ENCODE measurements at regions not wholly inside any gene's neighbourhood (a gene's known extent, or its start where the extent isn't known, plus 50 kb on each side); places are given as distances from the start of the nearest gene placed in this dataset.
"Not testable (repeated sequence)": the region's sequence is repeated elsewhere in the genome, so short reads cannot be mapped to it uniquely, and the experiment has no call there.

DNA sequence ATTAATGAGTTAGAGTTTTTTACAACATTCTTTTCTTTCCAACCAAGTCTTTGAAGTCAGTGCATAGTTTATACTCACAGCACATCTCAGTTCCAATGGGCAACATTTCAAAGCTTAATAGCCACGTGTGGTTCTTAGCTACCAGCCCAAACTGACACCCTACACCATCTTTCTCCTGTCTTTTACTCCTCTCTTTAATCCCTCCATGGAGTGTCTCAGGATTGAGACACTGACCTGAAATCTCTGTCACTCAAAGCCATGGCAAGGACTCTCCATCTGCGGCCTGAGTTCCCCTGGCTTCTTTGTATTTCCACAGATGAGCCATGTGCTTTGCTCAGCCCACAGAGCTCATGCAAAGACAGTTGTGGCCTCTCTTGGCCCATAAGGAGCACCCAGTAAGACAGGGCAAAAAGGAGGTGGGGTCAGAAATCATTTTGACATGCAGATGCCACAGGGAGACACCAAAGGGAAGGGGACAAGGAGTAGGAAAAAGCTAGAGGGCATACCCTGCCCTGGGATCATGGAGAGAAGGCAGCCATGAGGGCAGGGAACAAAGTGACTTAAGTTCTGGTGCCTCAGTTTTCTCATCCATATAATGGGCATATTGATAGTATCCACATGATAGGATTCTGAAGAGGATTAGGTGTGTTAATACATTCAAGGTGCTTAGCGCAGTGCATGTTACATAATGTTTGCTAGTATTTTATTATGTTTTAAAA lies 493.6 kb upstream of the PROK2 start:
- ATAC-seq (no peak), DNase-seq (no peak)

DNA sequence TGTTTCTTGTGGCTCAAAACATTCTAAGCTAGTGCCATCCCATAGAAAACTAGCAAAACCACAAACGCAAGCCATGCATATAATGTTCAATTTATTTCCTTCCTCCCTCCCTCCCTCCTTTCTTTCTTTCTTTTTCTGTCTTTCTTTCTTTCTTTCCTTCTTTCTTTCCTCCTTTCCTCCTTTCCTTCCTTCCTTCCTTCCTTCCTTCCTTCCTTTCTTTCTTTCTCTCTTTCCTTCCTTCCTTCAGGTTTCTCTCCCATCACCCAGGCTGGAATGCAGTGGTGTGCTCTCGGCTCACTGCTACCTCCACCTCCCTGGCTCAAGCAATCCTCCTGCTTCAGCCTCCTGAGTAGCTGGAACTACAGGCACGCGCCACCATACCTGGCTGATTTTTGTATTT lies 492.8 kb upstream of the PROK2 start:
- ATAC-seq, result no peak
- DNase-seq, result no peak

GRCh38 chr3:72276806-72277205 lies 491.9 kb upstream of the PROK2 start:
- ATAC-seq, result no peak

GRCh38 chr3:72275331-72275751 lies 490.4 kb upstream of the PROK2 start:
- DNase-seq, result no peak
- no peak for ATAC-seq

More at GRCh38 chr3:72276806-72277205, 491.9 kb upstream of the PROK2 start:
- DNase-seq, result no peak

GRCh38 chr3:72274493-72275330 lies 489.8 kb upstream of the PROK2 start:
- DNase-seq, result no peak
- peak; percentile 42 for ATAC-seq

- DNase-seq, result no peak
- ATAC-seq, result no peak
Observed at GRCh38 chr3:72273615-72274014, 488.7 kb upstream of the PROK2 start.

DNA sequence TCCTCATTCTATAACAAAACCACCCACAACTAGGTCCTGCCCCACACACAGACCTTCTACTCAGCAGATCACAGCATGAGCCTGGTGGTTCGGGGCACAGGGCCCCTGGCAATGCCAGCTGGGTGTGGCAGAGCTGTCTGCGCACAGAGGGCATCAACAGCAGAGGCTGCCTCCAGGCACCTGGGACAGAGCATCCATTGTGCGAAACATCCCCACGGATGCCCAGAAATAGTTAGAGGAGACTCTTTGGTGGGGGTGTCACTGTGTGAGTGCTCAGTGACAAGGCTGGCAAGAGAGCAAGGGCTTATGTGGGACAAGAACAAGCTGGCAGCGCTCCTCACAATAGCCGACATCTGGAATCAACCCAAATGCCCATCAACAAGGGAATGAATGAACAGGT lies 487.4 kb upstream of the PROK2 start:
- ATAC-seq (no peak), DNase-seq (no peak)

GRCh38 chr3:72271923-72272322 lies 487.0 kb upstream of the PROK2 start:
- no peak for DNase-seq
- ATAC-seq, result no peak

- ATAC-seq, result no peak
- no peak for DNase-seq
Observed at GRCh38 chr3:72271216-72271615, 486.3 kb upstream of the PROK2 start.

DNA sequence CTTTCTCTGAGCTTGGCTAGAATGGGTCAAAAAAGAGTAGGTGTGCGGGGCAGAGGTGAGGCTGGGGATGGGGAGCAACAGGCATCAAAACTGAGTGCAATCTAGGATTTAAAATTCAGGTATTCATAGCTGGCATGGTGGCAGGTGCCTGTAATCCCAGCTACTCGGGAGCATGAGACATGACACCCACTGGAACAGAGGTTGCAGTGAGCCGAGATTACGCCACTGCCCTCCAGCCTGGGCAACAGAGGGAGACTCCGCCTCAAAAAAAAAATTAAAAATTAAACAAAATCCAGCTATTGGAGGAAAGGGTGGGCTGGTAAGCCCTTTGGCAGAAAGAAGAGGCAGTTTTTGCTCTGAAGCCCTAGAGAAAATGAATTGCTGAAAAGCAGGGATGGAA lies 485.8 kb upstream of the PROK2 start:
- DNase-seq, result no peak
- ATAC-seq, result no peak

DNA sequence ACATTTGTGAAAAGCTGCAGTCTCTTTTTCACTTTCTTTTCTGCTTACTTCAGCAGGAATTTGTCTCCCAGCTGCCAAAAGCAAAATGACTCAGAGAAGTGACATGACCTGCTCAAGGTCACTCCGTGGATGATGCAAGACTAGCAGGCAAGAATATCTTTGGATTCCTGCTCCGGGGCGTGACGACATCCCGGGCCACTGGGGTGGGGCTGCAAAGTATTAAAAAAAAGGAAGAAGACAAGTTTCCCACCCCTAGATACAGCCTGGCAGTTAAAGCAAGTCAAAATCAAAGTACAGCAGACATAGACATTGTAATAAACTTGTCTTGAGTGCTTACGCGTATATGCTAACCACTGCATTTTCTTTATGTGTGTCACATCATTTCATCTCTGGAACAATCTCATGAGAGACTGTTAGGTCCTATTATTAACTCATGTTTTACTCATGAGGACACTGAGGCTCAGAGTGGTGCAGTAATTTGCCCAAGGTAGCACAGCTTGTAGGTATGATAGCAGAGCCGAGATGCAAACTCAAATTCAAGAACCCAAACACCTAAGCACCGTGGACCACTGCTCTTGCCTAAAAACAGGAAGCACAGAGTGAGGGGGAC lies 485.2 kb upstream of the PROK2 start:
- no peak for DNase-seq
- ATAC-seq, result peak; percentile 16

DNA sequence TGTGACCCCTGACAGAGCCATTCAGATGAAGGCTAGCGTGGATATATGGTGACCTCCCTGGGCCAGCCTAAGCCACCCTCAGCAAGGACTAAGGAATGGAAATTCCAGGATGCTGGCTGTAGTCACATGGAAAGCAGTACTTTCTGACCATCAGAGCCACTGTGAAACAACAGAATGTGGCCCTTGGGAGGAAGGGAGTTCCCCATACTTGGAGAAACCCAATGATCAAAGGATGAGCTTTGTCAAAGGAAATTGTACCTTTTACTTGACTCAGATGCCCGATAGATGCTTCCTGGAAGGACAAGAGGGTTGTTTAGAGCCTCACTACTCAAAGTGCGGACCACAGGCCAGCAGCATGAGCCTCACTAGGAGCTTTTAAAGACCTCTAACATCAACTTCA lies 484.5 kb upstream of the PROK2 start:
- no peak for ATAC-seq

DNA sequence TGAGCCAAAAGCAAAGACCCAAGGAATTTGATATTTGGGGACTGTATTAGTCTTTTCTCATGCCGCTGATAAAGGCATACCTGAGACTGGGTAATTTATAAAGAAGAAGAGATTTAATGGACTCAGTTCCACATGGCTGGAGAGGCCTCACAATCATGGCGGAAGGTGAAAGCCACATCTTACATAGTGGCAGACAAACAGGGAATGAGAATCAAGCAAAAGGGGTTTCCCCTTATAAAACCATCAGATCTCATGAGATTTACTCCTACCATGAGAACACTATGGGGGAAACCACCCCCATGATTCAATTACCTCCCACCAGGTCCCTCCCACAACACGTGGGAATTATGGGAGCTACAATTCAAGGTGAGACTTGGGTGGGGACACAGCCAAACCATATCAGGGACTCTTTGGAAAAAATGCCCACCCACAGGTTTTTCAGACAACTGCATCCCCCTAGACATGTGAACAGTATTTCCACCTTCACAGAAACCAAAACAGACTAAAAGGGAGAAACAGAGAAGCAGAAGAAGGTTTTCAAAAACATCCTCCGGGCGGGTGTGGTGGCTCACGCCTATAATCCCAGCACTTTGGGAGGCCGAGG lies 482.1 kb upstream of the PROK2 start:
- peak; percentile 32 for ATAC-seq
- DNase-seq, result not testable (repeated sequence)

More for the DNA sequence above, 484.5 kb upstream of the PROK2 start:
- DNase-seq, result no peak

DNA sequence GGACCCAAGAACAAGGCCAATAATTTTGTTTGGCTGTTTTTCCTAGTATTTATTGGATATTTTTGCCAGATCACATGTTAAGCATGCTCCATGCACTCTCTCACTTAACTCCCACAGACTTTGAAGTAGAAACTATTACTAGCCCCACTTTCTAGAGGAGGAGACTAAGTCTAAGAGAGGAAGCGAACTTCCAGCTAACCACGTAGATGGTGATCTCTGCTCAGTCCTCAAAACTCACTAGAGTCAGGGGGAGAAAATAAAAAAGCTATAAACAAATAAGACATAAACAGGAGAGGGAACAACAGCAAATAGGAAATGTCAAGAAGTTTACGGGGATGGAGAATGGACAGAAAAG lies 481.0 kb upstream of the PROK2 start:
- no peak for ATAC-seq
- DNase-seq, result no peak

DNA sequence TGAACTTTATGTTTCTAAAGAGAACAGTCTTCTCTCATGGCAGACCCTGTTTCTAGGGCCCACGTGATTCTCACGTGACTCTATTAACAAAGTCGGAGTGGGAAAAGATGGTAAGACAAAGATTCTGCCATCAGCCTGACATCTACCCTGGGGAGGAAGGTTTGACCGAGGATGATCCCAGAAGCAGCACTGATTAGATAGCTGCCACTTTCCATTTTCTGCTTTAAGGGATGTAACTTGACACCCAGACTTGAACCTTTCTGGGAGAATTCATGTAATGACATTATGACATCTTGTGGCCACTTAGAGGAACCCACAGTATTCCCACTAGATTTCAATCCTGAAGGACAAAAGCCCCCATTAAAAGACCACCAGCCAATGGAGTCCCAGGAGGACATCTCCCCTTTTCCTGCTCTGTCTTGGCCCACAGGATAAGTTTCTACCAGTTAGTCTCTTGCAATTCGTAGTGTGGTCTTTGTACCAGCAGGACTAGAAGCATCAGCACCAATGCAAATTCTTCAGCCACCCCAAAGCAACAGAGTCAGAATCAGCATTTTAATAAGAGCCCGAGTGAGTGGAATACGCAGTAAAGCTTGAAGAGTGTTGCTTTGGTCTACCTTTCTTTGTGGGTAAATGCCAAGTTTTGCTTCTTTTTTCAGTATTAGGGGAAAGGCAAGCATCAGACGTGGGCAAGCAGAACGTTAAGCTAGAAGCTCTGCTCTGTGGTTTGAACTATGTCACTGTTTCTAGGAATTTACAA lies 480.5 kb upstream of the PROK2 start:
- DNase-seq (no peak), ATAC-seq (peak; percentile 42)

GRCh38 chr3:72263223-72263990 lies 478.5 kb upstream of the PROK2 start:
- ATAC-seq (no peak), DNase-seq (no peak)

- ATAC-seq (no peak), DNase-seq (no peak)
Observed at GRCh38 chr3:72262736-72263135, 477.8 kb upstream of the PROK2 start.

- no peak for ATAC-seq
- DNase-seq, result no peak
Observed at GRCh38 chr3:72261566-72262564, 476.9 kb upstream of the PROK2 start.

- DNase-seq, result no peak
- no peak for ATAC-seq
Observed at GRCh38 chr3:72260588-72260910, 475.6 kb upstream of the PROK2 start.
